Dedifferentiated amniotic fluid mesenchymal stem cell (primary cell): ENCODE measurements at regions not wholly inside any gene's neighbourhood (a gene's known extent, or its start where the extent isn't known, plus 50 kb on each side); places are given as distances from the start of the nearest gene placed in this dataset.

Experiments
- DNase-seq: peaks from one replicate; pipeline ENCODE4 v3.0.0-alpha.2; 2016; ENCODE audit errors: extremely low spot score

- no peak for DNase-seq
These were observed 83.3 kb upstream of the PRDM11 start for GRCh38 chr11:45062974-45063635.

GRCh38 chr11:45063669-45064068 is 82.8 kb upstream of the PRDM11 start:
- no peak for DNase-seq

GRCh38 chr11:45067966-45068365 is 78.5 kb upstream of the PRDM11 start:
- DNase-seq = no peak

- DNase-seq = no peak
These were observed 75.2 kb upstream of the PRDM11 start for GRCh38 chr11:45071232-45071631.

GRCh38 chr11:45073685-45074141 is 72.7 kb upstream of the PRDM11 start:
- no peak for DNase-seq

- DNase-seq = no peak
These were observed 70.9 kb upstream of the PRDM11 start for GRCh38 chr11:45075519-45075918.

GRCh38 chr11:45075952-45076351 is 70.5 kb upstream of the PRDM11 start:
- DNase-seq = no peak

GRCh38 chr11:45076761-45077160 is 69.7 kb upstream of the PRDM11 start:
- no peak for DNase-seq

- no peak for DNase-seq
These were observed 68.0 kb upstream of the PRDM11 start for GRCh38 chr11:45078236-45079074.

GRCh38 chr11:45079075-45079444 is 67.4 kb upstream of the PRDM11 start:
- no peak for DNase-seq

GRCh38 chr11:45079567-45079942 is 66.9 kb upstream of the PRDM11 start:
- DNase-seq = no peak

- no peak for DNase-seq
These were observed 66.3 kb upstream of the PRDM11 start for GRCh38 chr11:45079943-45080719.

- no peak for DNase-seq
These were observed 63.5 kb upstream of the PRDM11 start for GRCh38 chr11:45082744-45083543.

- DNase-seq = no peak
These were observed 62.8 kb upstream of the PRDM11 start for GRCh38 chr11:45083544-45084087.

- DNase-seq = no peak
These were observed 60.6 kb upstream of the PRDM11 start for GRCh38 chr11:45085646-45086501.

GRCh38 chr11:45086526-45086925 is 59.9 kb upstream of the PRDM11 start:
- no peak for DNase-seq

- no peak for DNase-seq
These were observed 59.1 kb upstream of the PRDM11 start for GRCh38 chr11:45087086-45087899.

GRCh38 chr11:45087900-45088160 is 58.6 kb upstream of the PRDM11 start:
- DNase-seq = no peak

GRCh38 chr11:45089251-45089650 is 57.2 kb upstream of the PRDM11 start:
- peak; percentile 96 for DNase-seq
